ENCODE measurements at regions not wholly inside any gene's neighbourhood (a gene's known extent, or its start where the extent isn't known, plus 50 kb on each side); places are given as distances from the start of the nearest gene placed in this dataset.

DNA sequence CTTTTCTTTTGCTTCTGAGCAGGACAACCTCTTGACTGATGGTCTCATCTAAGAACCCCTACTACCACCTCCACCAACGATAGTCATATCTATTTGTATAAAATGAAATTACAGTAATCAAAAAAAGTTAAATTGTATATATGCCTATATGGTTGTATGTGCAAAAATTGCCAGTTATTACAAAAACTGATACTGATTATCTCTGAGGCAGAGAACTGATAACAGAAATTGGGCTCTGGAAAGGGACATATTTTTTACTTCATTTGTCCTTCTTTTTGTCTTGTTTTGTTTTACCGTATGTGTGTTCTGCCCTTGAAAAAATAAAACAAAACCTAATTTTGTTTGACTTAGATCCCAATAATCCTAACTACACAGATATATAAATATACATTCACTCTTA, 574.4 kb upstream of the NOX3 start:
- Mint-ChIP-seq H3K27me3 (ENCODE audit: unreplicated experiment) (no peaks in the 10 kb centered on the region), H3K36me3 (ENCODE audit: insufficient read depth, unreplicated experiment) (no peaks in the 10 kb centered on the region), H3K4me1 (ENCODE audit: low read depth, unreplicated experiment) (peaks cover 9% of the 10 kb centered on the region), H3K4me3 (ENCODE audit: low read depth, unreplicated experiment) (no peak overlapping the region), H3K27ac (ENCODE audit: unreplicated experiment) (no peak overlapping the region), H3K9me3 (ENCODE audit: low read depth, unreplicated experiment) (peaks cover 4% of the 10 kb centered on the region)
- CTCF ChIA-PET, result no interaction called here
- TF ChIP-seq, protein P1, sequence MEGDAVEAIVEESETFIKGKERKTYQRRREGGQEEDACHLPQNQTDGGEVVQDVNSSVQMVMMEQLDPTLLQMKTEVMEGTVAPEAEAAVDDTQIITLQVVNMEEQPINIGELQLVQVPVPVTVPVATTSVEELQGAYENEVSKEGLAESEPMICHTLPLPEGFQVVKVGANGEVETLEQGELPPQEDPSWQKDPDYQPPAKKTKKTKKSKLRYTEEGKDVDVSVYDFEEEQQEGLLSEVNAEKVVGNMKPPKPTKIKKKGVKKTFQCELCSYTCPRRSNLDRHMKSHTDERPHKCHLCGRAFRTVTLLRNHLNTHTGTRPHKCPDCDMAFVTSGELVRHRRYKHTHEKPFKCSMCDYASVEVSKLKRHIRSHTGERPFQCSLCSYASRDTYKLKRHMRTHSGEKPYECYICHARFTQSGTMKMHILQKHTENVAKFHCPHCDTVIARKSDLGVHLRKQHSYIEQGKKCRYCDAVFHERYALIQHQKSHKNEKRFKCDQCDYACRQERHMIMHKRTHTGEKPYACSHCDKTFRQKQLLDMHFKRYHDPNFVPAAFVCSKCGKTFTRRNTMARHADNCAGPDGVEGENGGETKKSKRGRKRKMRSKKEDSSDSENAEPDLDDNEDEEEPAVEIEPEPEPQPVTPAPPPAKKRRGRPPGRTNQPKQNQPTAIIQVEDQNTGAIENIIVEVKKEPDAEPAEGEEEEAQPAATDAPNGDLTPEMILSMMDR (IDR thresholded peaks at IDR 0.05; ENCODE audit: unreplicated experiment), result no peak
- no TSS peak for BruUV-seq (replicated peaks)
- no peak for DNase-seq
- intact Hi-C loops (cut with micrococcal nuclease; ENCODE audit: unreplicated experiment), result no loop called here

DNA sequence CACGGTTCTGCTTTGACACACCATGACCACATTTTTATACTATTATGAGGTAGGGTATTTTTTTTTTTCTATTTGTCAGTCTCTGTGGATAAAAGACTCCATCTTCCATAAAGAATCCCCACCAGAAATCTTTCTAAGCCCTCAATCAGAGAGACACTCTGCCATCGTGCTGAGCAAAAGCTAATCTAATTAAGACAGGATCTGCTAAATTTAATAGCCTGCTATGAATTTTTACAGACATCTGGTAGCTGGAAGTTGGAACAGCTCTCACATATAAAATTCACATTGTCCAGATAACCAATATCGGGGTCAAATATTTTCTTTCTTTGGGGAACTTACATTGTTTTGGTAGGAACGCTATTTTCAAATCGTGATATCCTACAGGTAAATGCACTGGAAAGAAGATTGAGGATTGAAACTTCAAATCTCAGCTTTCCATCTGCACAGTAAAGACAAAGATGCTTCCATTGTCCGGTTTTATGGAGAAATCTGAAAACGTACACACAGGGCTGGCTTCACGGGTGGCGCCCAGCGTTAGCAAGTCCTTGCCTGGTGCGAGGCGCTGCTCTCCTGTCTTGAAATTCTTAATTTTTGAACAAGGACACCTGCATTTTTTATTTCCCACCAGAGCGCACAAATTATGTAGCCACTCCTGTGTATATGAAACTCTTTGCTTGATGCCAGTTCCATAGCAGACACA, 573.8 kb upstream of the NOX3 start:
- TF ChIP-seq, protein P1 (IDR thresholded peaks at IDR 0.05; ENCODE audit: unreplicated experiment), result no peak
- peak overlapping the region; percentile 67 for H3K27ac Mint-ChIP-seq (ENCODE audit: unreplicated experiment)
- no peak overlapping the region for H3K4me3 Mint-ChIP-seq (ENCODE audit: low read depth, unreplicated experiment)
- H3K4me1 Mint-ChIP-seq (ENCODE audit: low read depth, unreplicated experiment), result peaks cover 9% of the 10 kb centered on the region
- no peak for DNase-seq
- peaks cover 4% of the 10 kb centered on the region for H3K9me3 Mint-ChIP-seq (ENCODE audit: low read depth, unreplicated experiment)
- no TSS peak for BruUV-seq (replicated peaks)
- no peaks in the 10 kb centered on the region for H3K36me3 Mint-ChIP-seq (ENCODE audit: insufficient read depth, unreplicated experiment)
- intact Hi-C loops (cut with micrococcal nuclease; ENCODE audit: unreplicated experiment), result no loop called here
- H3K27me3 Mint-ChIP-seq (ENCODE audit: unreplicated experiment), result no peaks in the 10 kb centered on the region
- CTCF ChIA-PET, result no interaction called here

DNA sequence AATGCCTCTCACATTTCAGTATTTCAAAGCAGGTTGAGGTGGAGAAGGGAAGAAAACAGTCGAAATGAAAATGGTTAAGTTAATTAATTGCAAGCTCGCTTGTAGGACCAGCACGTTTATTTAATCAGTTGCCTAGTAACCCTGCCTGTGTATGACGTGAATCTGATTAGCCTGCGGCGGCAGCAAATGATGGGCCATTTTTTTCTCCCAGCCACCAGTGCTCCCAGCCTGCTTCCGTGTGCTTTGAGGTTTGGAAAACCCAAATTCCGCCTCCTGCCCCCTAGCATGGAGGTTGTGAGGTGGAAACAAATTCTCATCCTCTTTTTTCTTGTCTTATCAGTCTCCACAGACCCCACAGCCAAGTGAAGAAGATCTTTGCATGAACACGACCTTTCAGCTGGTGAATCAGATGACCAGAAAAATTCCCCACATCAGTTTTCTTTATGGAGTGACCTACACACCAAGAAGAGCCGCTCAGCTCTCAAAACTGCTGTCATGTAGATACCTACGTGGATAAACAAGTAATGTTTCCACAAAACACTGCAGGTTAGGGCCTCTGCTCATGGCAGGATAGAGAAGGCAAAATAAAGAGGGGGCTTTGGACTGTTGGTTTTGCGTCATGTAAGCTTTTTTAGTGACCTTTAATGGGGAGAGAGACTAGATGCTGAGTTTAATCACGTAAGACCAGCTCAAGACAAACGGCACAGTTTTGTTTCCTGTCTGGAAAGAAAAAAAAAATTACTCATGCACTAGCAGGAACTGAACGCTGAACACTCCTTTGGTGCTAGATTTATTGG, 572.9 kb upstream of the NOX3 start:
- no TSS peak for BruUV-seq (replicated peaks)
- peak; percentile 9 for DNase-seq
- no peaks in the 10 kb centered on the region for H3K27me3 Mint-ChIP-seq (ENCODE audit: unreplicated experiment)
- no peaks in the 10 kb centered on the region for H3K36me3 Mint-ChIP-seq (ENCODE audit: insufficient read depth, unreplicated experiment)
- intact Hi-C loops (cut with micrococcal nuclease; ENCODE audit: unreplicated experiment), result no loop called here
- peak overlapping the region; percentile 67 for H3K27ac Mint-ChIP-seq (ENCODE audit: unreplicated experiment)
- H3K9me3 Mint-ChIP-seq (ENCODE audit: low read depth, unreplicated experiment), result peaks cover 4% of the 10 kb centered on the region
- H3K4me1 Mint-ChIP-seq (ENCODE audit: low read depth, unreplicated experiment), result peaks cover 9% of the 10 kb centered on the region
- CTCF ChIA-PET, result interaction anchor here (0.6 kb wide), 1 partner anchor 15 kb away, joined by 4 read pairs; no protein-coding TSS in a partner anchor
- TF ChIP-seq, protein P1 (IDR thresholded peaks at IDR 0.05; ENCODE audit: unreplicated experiment), result no peak
- H3K4me3 Mint-ChIP-seq (ENCODE audit: low read depth, unreplicated experiment), result peak overlapping the region; percentile 40

DNA sequence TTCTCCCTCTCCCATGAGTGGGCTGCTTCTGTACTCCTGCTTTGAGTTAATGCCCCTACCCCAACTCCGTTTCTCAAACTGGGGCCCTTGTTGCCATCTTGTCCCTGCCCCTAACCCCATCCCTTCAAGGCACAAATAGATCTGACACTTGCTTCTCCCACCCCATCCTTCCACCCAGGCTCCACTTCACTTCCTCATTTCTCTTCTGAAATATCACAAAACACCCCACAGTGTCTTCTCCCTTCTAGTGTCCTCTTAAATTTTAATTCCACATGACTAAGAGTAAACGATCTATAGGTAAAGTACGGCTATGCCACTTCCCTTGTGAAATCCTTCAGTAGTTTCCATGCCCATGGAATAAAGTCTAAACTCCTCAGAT, 571.6 kb upstream of the NOX3 start:
- no peaks in the 10 kb centered on the region for H3K36me3 Mint-ChIP-seq (ENCODE audit: insufficient read depth, unreplicated experiment)
- no peaks in the 10 kb centered on the region for H3K27me3 Mint-ChIP-seq (ENCODE audit: unreplicated experiment)

More for the DNA sequence above, 571.6 kb upstream of the NOX3 start:
- Mint-ChIP-seq H3K27ac (ENCODE audit: unreplicated experiment) (no peak overlapping the region), H3K4me1 (ENCODE audit: low read depth, unreplicated experiment) (peaks cover 9% of the 10 kb centered on the region), H3K4me3 (ENCODE audit: low read depth, unreplicated experiment) (no peak overlapping the region), H3K9me3 (ENCODE audit: low read depth, unreplicated experiment) (peaks cover 10% of the 10 kb centered on the region)
- TF ChIP-seq, protein P1 (IDR thresholded peaks at IDR 0.05; ENCODE audit: unreplicated experiment), result no peak
- CTCF ChIA-PET, result no interaction called here
- intact Hi-C loops (cut with micrococcal nuclease; ENCODE audit: unreplicated experiment), result no loop called here
- DNase-seq, result no peak
- no TSS peak for BruUV-seq (replicated peaks)
